ENCODE measurements at regions not wholly inside any gene's neighbourhood (a gene's known extent, or its start where the extent isn't known, plus 50 kb on each side); places are given as distances from the start of the nearest gene placed in this dataset.

DNA sequence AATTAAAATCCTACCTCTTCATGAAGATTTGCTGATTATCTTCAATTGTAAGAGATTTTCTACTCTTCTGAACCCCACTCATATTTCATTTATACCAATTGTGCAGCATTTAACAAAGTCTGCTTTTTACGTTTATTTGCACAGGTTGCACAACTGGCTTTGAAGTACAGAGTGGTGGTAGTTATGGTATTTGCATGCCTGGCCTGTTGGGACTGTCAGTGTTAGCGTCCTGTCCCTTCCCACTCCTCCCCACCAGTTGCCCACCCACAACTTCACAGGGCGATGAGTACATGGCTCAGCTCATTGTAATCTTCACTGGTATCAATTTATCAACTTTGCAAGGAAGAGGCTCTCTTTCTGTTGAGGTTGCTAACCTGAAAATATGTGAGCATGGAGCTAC is 372.3 kb downstream of the AASDHPPT start:
- intact Hi-C loops (cut with DNase I), result no loop called here
- Histone ChIP-seq H3K27ac (no peak overlapping the region), H3K36me3 (no peaks in the 10 kb centered on the region), H3K4me1 (no peaks in the 10 kb centered on the region), H3K4me3 (no peak overlapping the region), H3K9me3 (peaks cover 0 to 28% (median 0%) of the 10 kb centered on the region in 11 donors), H3K27me3 (no peaks in the 10 kb centered on the region)
- ATAC-seq, result no peak
- no peak for DNase-seq
- 84 to 93% methylated on average over 3 of the region's 3 CpGs for WGBS, 2 donors
- TF ChIP-seq CTCF (IDR thresholded peaks at IDR 0.05), result no peak

- 24 to 28% methylated on average over 2 of the region's 2 CpGs for WGBS, 2 donors
- Histone ChIP-seq H3K9me3 (peaks cover 0 to 36% (median 2%) of the 10 kb centered on the region in 11 donors), H3K27ac (no peak overlapping the region), H3K4me1 (no peaks in the 10 kb centered on the region), H3K36me3 (no peaks in the 10 kb centered on the region), H3K4me3 (no peak overlapping the region), H3K27me3 (no peaks in the 10 kb centered on the region)
- intact Hi-C loops (cut with DNase I), result no loop called here
- TF ChIP-seq CTCF (IDR thresholded peaks at IDR 0.05), result no peak
- DNase-seq (no peak), ATAC-seq (no peak)
Measured at GRCh38 chr11:106451228-106451922, 373.9 kb downstream of the AASDHPPT start.

- Histone ChIP-seq H3K27ac (no peak overlapping the region), H3K36me3 (no peaks in the 10 kb centered on the region), H3K9me3 (peaks cover 0 to 36% (median 2%) of the 10 kb centered on the region in 11 donors), H3K27me3 (no peaks in the 10 kb centered on the region), H3K4me3 (no peak overlapping the region), H3K4me1 (no peaks in the 10 kb centered on the region)
- 58 to 62% methylated on average over 3 of the region's 3 CpGs for WGBS, 2 donors
- no peak for TF ChIP-seq CTCF (IDR thresholded peaks at IDR 0.05)
- ATAC-seq, result no peak
- intact Hi-C loops (cut with DNase I), result no loop called here
- DNase-seq, result no peak
Measured at GRCh38 chr11:106456647-106457046, 379.2 kb downstream of the AASDHPPT start.

- Histone ChIP-seq H3K4me1 (peaks cover 0 to 7% (median 0%) of the 10 kb centered on the region in 9 donors), H3K36me3 (no peaks in the 10 kb centered on the region), H3K4me3 (no peak overlapping the region), H3K27ac (no peak overlapping the region), H3K27me3 (no peaks in the 10 kb centered on the region), H3K9me3 (peaks cover 0 to 28% (median 2%) of the 10 kb centered on the region in 11 donors)
- ATAC-seq, result no peak
- TF ChIP-seq CTCF (IDR thresholded peaks at IDR 0.05), result no peak
- DNase-seq, result no peak
- WGBS, 2 donors, result 42 to 47% methylated on average over 1 of the region's 1 CpG
- intact Hi-C loops (cut with DNase I), result no loop called here
Measured at GRCh38 chr11:106457727-106458126, 380.3 kb downstream of the AASDHPPT start.
